ENCODE measurements at regions not wholly inside any gene's neighbourhood (a gene's known extent, or its start where the extent isn't known, plus 50 kb on each side); places are given as distances from the start of the nearest gene placed in this dataset.
"Not testable (repeated sequence)": the region's sequence is repeated elsewhere in the genome, so short reads cannot be mapped to it uniquely, and the experiment has no call there.

- no peak for DNase-seq
Measured at GRCh38 chr6:141208101-141208500, 924.6 kb upstream of the GJE1 start.

DNA sequence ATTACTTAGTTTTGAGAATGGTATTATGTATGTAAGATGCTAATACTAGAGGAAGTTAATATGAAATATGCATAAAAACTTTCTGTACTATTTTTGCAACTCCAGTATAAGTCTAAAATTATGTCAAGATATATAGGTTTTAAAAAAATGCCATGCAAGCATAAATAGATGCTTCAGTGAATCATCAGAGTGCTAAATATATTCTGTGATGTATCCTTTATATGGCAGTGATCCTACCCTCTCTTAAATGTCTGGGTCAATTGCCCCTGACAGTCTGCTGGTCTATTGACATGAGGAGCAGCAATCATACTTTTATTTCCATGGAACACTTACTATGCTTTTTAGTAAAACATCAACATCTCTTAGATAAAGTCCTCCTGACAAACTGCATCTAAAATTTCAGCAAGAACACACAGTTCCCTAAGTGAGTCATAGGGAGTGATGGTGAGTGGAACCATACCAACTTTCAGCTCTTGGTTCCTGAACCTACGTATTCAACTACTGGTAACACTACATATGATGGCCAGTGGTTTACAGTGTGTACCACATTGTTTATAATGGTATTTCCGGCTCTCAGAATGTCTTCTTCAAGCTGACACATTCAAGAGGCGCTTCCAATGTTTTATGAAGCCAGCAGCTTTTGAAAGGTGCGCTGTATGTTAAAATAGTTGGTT, 928.7 kb upstream of the GJE1 start:
- DNase-seq: no peak

DNA sequence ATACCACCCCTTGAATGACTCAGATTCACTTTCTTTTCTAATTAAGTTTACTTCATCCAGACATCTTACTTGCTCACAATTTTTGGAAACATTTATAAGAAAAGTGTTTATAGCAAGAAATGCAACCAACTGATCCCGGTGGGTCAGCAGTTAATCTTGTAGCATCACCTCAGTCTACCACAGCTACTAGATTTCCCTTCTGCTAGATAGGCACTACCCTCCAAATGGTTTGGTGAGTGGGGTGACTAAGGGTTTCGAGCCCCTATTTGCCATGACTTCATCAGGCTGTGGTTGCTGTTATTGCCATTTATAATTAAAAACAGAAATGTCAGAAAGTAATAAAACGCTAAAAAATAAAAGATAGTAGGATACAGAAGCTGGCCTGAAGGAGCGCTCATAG, 930.1 kb upstream of the GJE1 start:
- no peak for DNase-seq

DNA sequence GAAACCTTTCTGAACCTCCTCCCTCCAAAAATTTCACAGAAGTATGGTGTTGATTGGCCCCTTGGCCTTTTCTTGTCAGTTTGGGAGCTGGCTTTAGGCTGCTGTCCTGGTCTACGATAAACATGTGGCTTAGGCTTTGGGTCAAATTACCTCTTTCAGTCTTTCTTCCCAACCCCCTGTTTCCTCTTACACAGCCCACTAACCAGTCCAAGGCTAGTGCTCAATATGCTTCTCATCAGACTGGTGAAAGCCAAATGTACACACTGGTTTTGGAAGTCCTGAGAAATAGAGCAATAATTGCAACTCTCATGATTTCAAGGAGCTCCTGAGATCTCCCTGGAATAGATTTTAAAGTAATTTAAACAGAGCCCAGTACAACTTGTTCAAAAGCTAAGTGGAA, 933.7 kb upstream of the GJE1 start:
- DNase-seq: no peak

DNA sequence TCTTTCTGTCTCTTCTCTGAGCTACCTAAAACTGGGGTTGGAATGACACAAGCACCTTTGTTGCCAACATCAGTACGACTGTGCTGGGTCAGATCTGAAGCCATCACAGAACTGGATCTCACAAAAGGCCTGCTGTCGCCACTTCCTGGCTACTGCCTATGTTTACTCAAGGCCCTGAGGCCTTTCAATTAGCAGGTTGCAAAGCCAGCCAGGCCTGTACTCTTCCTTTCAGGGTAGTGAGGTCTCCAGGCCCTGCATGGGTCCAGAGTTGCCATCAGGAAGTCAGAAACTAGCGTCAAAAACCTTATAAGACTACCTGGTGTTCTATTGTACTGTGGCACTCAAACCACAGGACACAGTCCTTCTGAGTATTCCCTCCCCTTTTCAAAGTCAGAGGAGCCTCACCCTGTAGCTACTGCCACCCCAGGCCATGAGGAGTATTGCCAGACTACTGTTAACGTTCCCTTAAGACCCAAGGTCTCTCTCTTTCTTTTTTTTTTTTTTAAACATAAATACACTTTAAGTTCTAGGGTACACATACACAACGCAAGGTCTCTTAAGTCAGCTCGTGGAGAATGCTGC, 937.4 kb upstream of the GJE1 start:
- no peak for DNase-seq

DNA sequence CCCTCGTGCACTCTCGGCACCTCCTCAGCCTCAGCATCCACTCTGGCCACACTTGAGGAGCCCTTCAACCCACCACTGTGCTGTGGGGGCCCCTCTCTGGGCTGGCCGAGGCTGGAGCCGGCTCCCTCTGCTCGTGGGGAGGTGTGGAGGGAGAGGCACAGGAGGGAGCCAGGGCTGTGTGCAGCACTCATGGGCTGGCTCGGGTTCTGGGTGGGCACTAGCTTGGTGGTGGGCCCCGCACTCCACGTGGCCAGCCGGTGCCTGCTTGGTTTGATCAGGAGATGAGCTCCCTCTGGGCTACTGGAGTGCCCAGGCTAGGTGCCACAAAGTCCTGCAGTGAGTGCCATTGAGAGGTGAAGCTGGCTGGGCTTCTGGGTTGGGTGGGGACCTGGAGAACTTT, 949.4 kb upstream of the GJE1 start:
- no peak for DNase-seq

- not testable (repeated sequence) for DNase-seq
Measured at GRCh38 chr6:141175458-141175857, 957.3 kb upstream of the GJE1 start.

GRCh38 chr6:141174932-141175331, 957.8 kb upstream of the GJE1 start:
- DNase-seq: no peak

GRCh38 chr6:141173529-141173928, 959.2 kb upstream of the GJE1 start:
- no peak for DNase-seq

DNA sequence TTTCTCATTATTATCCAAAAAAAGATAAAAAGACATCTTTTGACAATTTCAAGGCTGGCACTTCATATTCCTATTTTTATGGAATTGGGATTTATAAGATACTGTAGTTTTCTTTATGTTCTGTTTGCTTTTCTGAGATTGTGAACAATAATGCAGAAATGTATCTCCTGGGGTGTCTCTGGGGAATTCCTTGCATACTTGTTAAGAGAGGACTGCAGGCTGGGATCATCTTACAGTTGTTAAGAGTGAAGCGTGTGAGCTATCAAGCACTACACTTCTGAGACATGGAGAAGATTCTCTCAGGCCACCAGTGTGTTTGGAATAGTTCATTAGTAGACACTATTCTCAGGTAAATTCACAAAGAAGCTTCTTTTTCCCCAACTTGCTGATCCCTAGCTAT, 963.3 kb upstream of the GJE1 start:
- DNase-seq: no peak

DNA sequence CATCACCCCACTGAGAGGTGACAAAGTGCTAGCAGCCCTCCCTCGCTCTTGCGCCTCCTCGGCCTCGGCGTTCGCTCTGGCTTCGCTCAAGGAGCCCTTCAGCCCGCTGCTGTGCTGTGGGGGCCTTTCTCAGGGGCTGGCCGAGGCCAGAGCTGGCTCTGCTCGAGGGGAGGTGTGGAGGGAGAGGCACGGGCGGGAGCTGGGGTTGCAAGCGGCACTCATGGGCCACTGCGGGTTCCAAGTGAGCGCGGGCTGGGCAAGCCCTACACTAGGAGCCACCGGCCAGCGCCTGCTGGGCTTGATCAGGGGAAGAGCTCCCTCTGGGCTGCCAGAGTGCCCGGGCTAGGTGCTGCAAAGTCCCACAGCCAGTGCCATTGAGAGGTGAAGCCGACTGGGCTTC, 964.8 kb upstream of the GJE1 start:
- no peak for DNase-seq

GRCh38 chr6:141165002-141165665, 967.6 kb upstream of the GJE1 start:
- DNase-seq: no peak

- DNase-seq: no peak
Measured at GRCh38 chr6:141164042-141164743, 968.5 kb upstream of the GJE1 start.

DNA sequence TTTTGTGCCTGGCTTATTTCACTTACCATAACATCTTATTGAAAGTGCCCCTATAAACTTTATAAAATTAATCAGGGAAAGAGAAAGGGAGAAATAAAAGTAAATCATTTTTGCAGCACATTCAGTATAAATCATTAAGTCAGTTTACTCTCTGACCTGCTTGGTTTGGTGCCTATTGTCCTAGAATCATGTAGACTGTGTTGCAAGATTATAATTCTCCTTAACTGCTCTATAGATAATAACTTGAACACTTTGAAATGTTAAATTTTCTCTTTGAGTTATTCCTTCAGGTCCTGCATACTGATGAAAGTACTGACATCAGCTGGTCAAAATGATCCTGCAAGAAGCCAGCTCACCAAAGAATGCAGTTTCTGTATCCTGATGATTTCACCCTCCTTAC, 969.6 kb upstream of the GJE1 start:
- DNase-seq: no peak

- DNase-seq: no peak
Measured at GRCh38 chr6:141158740-141159139, 974.0 kb upstream of the GJE1 start.

DNA sequence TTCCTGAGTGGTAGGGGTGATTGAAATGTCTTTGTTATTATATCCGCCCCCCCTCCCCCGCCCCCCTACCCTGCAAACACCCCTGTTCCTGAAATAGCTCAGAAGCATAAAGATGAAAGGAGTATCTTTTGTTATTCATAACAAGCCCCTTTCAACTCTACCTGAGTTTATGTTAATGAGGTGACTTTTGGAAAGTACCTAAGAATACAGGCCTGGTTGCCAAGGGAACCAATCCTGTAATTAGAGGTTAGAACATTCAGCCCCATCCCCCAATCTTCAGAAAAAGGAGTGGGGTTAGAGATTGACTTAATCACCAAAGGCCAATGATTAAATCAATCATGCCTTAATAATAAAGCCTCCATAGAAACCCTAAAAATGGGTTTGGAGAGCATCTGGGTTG, 979.2 kb upstream of the GJE1 start:
- peak; percentile 2 to 37 for DNase-seq

GRCh38 chr6:141152951-141153350, 979.8 kb upstream of the GJE1 start:
- no peak for DNase-seq

- no peak for DNase-seq
Measured at GRCh38 chr6:141151710-141152417, 980.9 kb upstream of the GJE1 start.

DNA sequence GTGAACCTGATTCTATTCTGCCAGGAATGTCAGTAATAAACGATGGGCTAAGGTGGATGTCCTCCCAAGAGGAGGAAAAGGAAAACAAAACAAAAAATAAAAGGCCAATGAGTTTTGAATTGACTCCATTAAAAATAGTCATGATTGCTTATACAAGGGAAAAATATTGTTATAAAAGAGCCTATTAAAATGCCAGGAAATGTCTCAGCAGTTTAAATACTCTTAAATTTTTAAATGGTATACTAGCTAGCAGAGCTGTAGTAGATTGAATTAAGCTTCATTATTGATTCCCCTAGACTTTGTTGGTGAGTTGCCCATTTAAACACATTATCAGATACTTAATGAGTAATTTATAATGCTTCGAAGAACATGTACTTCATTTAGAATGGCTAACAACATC, 990.9 kb upstream of the GJE1 start:
- no peak for DNase-seq

- no peak for DNase-seq
Measured at GRCh38 chr6:141140905-141141304, 991.8 kb upstream of the GJE1 start.

GRCh38 chr6:141139461-141139860, 993.3 kb upstream of the GJE1 start:
- no peak for DNase-seq

GRCh38 chr6:141134723-141135122, 998.0 kb upstream of the GJE1 start:
- DNase-seq: no peak

GRCh38 chr6:141133836-141134235, 998.9 kb upstream of the GJE1 start:
- no peak for DNase-seq

Measured in NCI-H2081 (cell line).